LHCN-M2 (cell line): ENCODE measurements at regions not wholly inside any gene's neighbourhood (a gene's known extent, or its start where the extent isn't known, plus 50 kb on each side); places are given as distances from the start of the nearest gene placed in this dataset.

Source experiments
- DNase-seq: peaks from one replicate; pipeline ENCODE4 v3.0.0-alpha.2; 2012; ENCODE audit warnings: low read depth

- DNase-seq, result no peak
These were observed 234.7 kb downstream of the OR13H1 start for GRCh38 chrX:131778269-131779218.

- DNase-seq, result no peak
These were observed 235.4 kb downstream of the OR13H1 start for GRCh38 chrX:131779306-131779705.

DNA sequence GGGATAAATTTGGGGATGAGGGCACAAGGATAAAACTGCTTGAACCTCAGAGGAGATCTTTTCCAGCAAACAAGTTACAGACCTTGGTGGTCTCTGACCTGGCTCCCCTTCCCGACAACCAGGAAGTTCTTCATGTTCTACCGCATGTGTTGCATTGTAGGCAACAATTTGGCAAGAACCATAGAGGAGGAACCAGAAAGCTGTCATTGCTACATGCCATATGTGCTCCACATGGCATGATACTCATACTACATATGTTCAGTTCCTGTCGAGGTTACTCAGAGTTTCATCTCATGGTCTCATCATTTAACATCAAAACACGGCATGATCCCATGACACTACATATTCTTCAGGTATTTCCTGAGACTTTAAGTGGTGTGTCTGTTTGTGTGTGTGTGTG lies 235.9 kb downstream of the OR13H1 start:
- DNase-seq, result no peak

GRCh38 chrX:131782646-131783045 lies 238.8 kb downstream of the OR13H1 start:
- DNase-seq, result no peak

DNA sequence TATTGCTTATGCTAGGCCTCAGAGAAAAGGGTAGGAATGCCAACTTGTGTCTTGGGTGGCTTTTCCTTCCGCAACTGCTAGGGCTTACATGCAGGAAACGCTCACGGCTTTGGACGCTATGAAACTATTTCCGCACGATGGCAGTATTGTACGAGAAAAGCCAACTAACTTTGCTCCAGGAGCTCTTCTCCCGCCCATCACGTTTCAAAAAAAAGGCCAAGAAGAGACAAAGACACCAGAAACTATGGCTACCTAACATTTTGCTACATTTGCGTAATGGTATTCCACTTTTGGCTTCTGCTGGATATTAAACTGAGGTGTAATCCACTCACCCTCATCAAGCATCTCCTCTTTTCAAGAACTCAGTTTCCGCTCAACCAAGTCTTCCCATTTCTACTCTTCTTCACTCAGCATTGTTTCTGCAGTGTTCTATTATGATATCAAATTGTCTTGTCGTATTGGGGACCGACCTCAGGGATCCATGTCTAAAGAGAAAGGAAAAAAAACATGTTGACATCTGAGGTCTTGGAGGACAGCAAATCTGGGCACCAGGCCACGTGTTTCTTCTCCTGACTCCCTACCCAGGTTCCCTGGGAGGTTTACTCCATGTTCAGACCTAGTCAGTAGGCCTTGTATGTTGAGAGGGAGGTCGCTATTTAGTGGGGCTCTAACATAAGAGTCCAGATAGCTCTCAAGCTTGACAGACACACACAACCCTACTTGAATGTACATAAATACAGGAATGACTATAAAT lies 239.4 kb upstream of the STK26 start:
- DNase-seq, result no peak

GRCh38 chrX:131789664-131790063 lies 233.4 kb upstream of the STK26 start:
- no peak for DNase-seq

DNA sequence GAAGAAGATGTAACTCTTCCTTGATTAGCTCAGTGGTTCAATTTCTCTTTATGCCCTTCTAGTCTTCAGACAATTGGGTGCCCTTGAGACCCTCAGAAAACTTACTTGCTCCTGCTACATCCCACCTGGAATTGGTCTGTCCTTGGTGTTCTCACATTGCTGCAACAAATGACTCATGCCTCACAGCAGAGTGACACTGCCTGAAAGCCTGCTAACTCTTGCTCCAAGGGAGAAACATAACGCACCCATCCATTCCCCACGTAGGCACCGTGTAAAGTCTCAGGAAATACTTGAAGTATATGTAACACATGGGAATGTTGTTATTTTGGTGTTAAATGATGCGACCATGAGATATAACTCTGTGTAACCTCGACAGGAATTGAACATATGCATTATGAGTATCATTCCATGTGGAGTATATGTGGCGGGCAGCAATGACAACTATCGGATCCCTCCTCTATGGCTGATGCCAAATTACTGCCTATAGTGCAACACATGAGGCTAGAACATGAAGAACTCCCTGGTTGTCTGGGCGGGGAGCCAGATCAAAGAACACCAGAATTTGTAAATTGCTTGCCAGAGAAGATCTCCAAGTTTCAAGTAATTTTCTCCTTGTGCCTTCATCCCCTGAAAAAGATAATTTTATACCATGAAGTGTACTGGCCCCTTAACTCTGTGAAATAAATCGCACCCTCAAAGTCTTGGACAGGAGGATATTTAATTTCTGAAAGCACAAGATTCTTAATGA lies 231.3 kb upstream of the STK26 start:
- no peak for DNase-seq

- DNase-seq, result peak; percentile 19
These were observed 230.7 kb upstream of the STK26 start for GRCh38 chrX:131792356-131792749.

- peak; percentile 58 for DNase-seq
These were observed 230.2 kb upstream of the STK26 start for GRCh38 chrX:131792789-131793462.

GRCh38 chrX:131795442-131796229 lies 227.5 kb upstream of the STK26 start:
- DNase-seq, result no peak

DNA sequence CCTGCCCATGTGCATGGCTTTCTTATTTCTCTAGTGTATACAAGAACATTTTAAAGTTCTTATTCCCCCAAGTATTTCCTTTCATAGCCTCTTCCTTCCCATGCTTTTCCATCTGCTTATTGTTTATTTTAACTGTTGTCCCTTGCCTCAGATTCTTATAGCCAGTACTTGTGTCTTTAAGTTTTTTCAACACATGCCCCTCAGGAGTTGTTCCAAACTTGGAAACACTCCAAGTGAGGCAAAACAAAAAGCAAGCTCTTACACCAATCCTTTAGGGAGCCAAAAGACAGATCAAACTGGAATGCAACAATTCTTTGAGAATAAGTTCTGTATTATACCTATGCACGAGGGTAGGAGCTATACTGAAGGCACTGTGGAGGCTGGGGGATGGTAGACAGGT lies 222.0 kb upstream of the STK26 start:
- no peak for DNase-seq

GRCh38 chrX:131801911-131802310 lies 221.2 kb upstream of the STK26 start:
- DNase-seq, result no peak

DNA sequence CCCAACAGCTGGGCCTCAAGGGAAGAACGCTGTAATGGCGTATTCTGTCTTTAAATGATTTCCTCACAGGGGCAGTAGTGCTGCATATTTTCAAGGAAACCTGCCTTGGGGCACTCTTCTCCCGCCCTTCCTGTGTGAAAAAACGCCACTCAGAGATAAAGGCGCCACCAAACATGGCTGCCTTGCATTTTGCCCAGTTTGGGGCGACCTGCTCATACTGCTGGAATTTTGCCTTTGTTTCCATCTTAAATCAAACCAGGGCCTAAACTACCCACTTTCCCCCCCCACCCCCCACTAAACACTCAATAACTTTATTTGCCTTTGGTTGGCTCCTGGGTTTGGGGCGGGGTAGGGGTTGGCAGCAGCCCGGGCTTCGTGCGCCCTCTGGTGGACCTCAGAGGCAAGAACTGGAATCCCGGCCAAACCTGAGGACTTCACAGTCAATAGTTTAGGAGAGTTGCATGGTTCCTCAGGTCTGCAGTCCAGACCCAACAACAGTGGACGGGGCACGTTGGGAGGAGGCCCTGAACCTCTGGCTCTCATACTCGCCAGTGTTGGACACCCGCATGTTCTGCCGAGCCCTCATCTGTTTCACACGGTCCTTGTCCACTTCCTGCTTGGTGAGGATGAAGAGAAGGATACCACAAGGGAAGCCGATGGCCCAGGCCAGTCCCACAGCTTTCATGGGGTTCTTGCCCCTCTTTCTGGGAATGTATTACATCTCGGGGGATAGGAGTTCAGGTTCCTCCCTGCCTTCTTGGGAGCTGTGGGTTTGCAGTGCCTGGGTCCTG lies 220.1 kb upstream of the STK26 start:
- DNase-seq, result no peak

DNA sequence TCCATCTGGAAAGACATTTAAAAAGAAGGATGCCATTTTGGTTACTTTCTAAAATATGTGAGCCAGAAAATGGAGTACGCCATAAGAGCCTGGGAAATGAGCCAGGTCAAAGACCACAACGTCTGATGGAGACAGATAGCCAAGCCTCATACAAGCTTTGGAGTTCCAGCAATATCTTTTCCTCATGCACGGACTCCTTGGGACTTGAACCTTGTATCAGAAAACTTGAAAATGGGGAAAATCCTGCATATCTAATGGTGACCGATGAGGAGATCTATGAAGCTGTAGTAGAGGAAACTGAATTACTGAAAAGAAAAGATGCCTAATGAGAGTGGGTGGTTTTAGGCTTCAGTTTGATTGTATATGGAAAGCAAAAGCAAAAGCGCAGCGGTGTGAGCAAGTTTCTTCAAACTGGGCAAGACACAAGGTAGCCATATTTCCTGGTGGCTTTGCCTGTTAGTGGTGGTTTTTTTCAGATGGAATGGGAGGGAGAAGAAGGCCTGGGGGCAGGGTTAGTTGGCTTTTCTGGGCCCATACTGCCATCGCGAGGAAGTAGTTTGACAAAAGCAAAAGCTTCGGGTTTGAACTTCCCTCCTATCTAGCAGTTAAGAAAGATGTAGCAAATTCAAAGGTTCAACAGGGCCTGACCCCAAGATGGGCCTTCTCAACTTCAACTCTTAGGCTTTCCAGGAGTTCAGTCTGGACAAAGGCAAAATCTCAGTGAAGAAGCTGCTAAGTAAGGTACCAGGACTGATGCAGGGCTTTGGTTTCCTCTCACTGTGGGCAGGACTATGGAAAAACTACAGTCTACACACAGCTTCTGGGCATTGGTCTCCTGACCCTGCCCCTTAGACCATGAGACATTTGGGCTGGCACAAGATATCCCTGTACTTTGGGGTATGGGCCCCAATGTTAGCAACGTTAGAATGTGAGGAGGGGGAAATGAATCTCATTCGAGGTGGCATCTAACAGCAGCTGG lies 210.0 kb upstream of the STK26 start:
- no peak for DNase-seq

DNA sequence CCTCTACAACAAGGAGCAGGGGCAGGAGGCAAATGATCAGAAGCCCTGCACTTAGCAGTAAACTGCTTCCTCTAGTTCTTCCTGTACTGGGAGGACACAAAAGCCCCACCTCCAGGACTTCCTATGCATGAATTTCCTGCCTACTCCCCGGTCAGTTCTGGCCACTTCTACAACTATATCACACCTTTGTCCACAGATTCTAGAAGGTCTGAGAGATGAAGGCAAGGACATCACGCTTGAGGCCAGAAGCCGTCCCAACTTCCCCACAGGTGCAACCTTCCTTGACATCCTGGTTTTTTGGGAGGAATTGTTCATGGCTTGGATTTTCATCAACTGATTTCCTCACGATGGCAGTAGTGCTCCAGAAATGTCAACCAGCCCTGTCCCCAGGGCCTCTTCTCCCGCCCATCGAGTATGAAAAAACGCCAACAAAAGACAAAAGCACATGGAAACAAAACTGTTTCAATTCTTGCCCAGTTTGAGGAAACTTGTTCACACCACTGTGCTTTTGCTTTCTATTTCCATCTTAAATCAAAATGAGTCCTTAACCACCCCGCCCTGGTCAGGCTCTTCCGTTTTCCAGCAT lies 206.5 kb upstream of the STK26 start:
- no peak for DNase-seq

GRCh38 chrX:131818297-131818936 lies 204.7 kb upstream of the STK26 start:
- DNase-seq, result no peak

DNA sequence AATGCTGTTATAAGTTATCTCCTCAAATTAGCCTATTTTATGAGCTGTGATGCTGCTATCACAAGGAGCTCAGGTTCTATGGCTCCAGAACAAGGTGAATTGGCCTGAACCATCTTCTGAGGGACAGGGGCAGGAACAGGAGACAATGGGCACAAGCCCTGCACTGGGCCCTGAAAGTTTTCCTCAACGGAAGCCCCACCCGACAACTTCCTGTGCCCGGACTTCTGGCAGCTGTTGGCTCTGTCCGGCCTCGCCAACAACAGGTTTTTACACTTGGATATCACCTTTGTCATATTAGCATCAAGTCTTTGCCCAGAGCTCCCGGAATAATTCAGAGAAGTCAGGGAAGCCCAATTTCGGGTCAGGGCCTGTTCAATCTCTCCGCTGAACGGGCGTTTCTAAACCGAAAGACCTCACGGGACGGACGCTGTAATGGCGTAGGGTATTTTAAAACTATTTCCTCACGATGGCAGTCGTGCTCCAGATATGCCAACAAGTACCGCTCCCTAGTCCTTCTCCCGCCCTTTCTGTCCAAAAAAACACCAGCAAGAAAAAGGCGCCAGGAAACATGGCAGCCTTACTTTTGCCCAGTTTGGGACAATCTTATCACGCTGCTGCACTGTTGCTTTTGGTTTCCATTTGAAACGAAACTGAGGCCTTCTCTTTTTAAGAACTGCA lies 201.0 kb upstream of the STK26 start:
- DNase-seq, result no peak
